GM12875 (cell line): ENCODE measurements at regions not wholly inside any gene's neighbourhood (a gene's known extent, or its start where the extent isn't known, plus 50 kb on each side); places are given as distances from the start of the nearest gene placed in this dataset.

Experiments
- H3K4me3 ChIP-seq: one replicate; pipeline ENCODE4 v1.5.1; 2011; ENCODE audit warnings: low read depth, low read length, control low read depth
- CTCF ChIP-seq: IDR thresholded peaks from 2 replicates; pipeline ENCODE4 v1.5.1; 2011; ENCODE audit warnings: low read depth, mild to moderate bottlenecking, control low read depth, inconsistent platforms, low read length, moderate library complexity, borderline replicate concordance; ENCODE audit not compliant: insufficient read depth

- H3K4me3 ChIP-seq = no peak overlapping the region
- TF ChIP-seq CTCF = no peak
Observed at GRCh38 chr13:85469320-85469719, 329.9 kb downstream of the SLITRK6 start.

- H3K4me3 ChIP-seq = no peak overlapping the region
- no peak for TF ChIP-seq CTCF
Observed at GRCh38 chr13:85462792-85463425, 336.3 kb downstream of the SLITRK6 start.

GRCh38 chr13:85461621-85462020 lies 337.6 kb downstream of the SLITRK6 start:
- no peak overlapping the region for H3K4me3 ChIP-seq
- no peak for TF ChIP-seq CTCF

GRCh38 chr13:85445534-85445933 lies 353.7 kb downstream of the SLITRK6 start:
- H3K4me3 ChIP-seq = no peak overlapping the region
- TF ChIP-seq CTCF = no peak

- H3K4me3 ChIP-seq = no peak overlapping the region
- TF ChIP-seq CTCF = no peak
Observed at GRCh38 chr13:85441975-85442374, 357.2 kb downstream of the SLITRK6 start.

- TF ChIP-seq CTCF = no peak
- H3K4me3 ChIP-seq = no peak overlapping the region
Observed at GRCh38 chr13:85441364-85441763, 357.9 kb downstream of the SLITRK6 start.

GRCh38 chr13:85436029-85436428 lies 363.2 kb downstream of the SLITRK6 start:
- no peak for TF ChIP-seq CTCF
- no peak overlapping the region for H3K4me3 ChIP-seq
